Body of pancreas (tissue), 4 donors: ENCODE measurements at regions not wholly inside any gene's neighbourhood (a gene's known extent, or its start where the extent isn't known, plus 50 kb on each side); places are given as distances from the start of the nearest gene placed in this dataset.

Experiments used
- ATAC-seq: fragments of 150-250 bp; one replicate; pipeline ENCODE4 v1.9.1; 2016
- DNase-seq, 4 donors: peaks; one replicate each; pipeline ENCODE4 v3.0.0-alpha.2; 2019
- H3K27ac ChIP-seq, 4 donors: fragments of 200-600 bp; sonication (generic); 1 replicate in 3 of 4; 2 replicates in 1 of 4; pipeline versions ENCODE4 v1.5.1 to v1.6.1; 2016 to 2019; ENCODE audit warnings: mild to moderate bottlenecking in 1 of 4, mixed read lengths in 1 of 4, moderate library complexity in 1 of 4
- H3K27me3 ChIP-seq, 2 donors: fragments of 200-600 bp; sonication (generic); one replicate each; pipeline ENCODE4 v1.6.0; 2016; ENCODE audit warnings: mild to moderate bottlenecking in 1 of 2
- H3K36me3 ChIP-seq, 2 donors: fragments of 200-600 bp; sonication (generic); replicated peaks in 1 of 2; 2 replicates each; pipeline ENCODE4 v1.5.1; 2016; ENCODE audit warnings: low read depth in 2 of 2; ENCODE audit not compliant: insufficient read depth in 1 of 2
- H3K4me1 ChIP-seq: fragments of 200-600 bp; sonication (generic); one replicate; pipeline ENCODE4 v1.6.0; 2016
- H3K4me3 ChIP-seq, 2 donors: fragments of 200-600 bp; sonication (generic); 1 replicate in 1 of 2; 2 replicates in 1 of 2; pipeline ENCODE4 v1.5.1; 2016 to 2019
- H3K9me3 ChIP-seq, 3 donors: fragments of 200-600 bp; sonication (generic); 1 replicate in 2 of 3; 2 replicates in 1 of 3; pipeline ENCODE4 v1.5.1; 2016
- POLR2A ChIP-seq, 3 donors: fragments of 450-650 bp; IDR thresholded peaks; one replicate each; pipeline ENCODE4 v1.6.1; 2016; ENCODE audit warnings: antibody characterized with exemption in 3 of 3, mild to moderate bottlenecking in 2 of 3
- WGBS, 2 donors: methylation state at CpG; one replicate each; pipeline ENCODE4 v1.1.5; 2017; 5-methylcytosine and 5-hydroxymethylcytosine counted together
- intact Hi-C: fragments of 100-400 bp; cut with DNase I; formaldehyde crosslinking; loops from one replicate; pipeline ENCODE4 v1.15.1; 2023
- TF ChIP-seq, protein P1 (sequence below), 7 experiments: fragments of 450-650 bp in 4 of 7; fragments of 200-600 bp in 3 of 7; sonication (generic) in 3 of 7; IDR thresholded peaks; one replicate each; pipeline ENCODE4 v1.5.1; 2016 to 2019; ENCODE audit warnings: antibody characterized with exemption in 7 of 7

DNA sequence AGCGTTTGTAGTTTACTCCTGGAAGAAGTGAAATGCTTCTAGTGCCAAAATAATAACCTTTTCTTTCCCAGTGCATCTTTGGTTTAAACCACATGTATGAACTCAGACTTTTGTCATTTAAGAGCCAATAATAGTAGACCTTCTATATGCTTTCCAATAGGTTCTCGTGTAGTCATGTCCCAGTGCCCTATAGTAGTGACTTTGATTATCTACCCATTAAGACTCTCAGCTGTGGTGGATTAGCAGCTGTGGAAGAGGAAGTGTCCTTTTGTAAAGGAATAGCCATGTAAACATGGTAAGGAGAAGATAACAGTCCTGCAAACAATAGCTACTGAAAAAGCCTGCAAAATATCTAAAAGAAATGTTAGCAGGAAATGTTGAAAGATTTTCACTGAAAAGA lies 765.3 kb downstream of the MTRR start:
- DNase-seq = no peak
- Histone ChIP-seq H3K27me3 (no peaks in the 10 kb centered on the region), H3K4me3 (no peak overlapping the region), H3K4me1 (no peaks in the 10 kb centered on the region), H3K9me3 (no peaks in the 10 kb centered on the region), H3K36me3 (no peaks in the 10 kb centered on the region), H3K27ac (no peak overlapping the region)
- TF ChIP-seq POLR2A (IDR thresholded peaks at IDR 0.05) = no peak
- TF ChIP-seq, protein P1, sequence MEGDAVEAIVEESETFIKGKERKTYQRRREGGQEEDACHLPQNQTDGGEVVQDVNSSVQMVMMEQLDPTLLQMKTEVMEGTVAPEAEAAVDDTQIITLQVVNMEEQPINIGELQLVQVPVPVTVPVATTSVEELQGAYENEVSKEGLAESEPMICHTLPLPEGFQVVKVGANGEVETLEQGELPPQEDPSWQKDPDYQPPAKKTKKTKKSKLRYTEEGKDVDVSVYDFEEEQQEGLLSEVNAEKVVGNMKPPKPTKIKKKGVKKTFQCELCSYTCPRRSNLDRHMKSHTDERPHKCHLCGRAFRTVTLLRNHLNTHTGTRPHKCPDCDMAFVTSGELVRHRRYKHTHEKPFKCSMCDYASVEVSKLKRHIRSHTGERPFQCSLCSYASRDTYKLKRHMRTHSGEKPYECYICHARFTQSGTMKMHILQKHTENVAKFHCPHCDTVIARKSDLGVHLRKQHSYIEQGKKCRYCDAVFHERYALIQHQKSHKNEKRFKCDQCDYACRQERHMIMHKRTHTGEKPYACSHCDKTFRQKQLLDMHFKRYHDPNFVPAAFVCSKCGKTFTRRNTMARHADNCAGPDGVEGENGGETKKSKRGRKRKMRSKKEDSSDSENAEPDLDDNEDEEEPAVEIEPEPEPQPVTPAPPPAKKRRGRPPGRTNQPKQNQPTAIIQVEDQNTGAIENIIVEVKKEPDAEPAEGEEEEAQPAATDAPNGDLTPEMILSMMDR (IDR thresholded peaks at IDR 0.05) = no peak
- ATAC-seq = no peak
- intact Hi-C loops = no loop called here
- WGBS, 2 donors = 26 to 41% methylated on average over 2 of the region's 2 CpGs

DNA sequence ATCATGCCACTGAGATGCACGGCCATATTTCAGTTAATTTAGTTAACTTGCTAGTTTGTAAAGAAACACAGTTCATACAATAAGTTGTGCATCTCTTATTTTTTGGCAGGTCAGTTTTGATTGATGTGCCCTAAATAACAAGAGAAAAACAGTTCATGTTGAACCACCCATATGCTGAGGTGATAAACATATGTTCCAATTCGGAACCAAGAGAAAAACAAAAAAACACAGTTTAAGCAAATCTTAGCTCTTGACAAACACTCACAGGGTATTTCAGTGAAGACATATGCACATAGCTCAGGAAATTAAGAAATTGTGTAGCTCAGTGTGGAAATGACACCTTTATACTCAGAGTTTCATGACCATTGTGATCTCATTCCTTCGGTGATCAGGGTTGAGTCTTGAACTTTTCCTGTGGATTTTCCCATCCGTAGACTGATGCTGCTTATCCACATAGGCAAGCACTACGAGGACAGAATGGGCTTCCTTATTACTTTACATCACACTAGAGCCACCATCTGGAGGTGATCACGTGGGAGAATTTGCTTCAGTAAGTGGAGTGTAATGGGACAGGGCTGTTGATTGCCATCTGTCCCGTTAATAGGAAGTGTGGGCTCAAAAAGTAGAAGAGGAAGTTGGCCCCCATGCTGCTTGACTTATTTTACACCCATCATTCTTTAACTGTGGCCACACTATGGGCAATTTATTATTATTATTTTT lies 773.0 kb downstream of the MTRR start:
- no peak for DNase-seq
- H3K4me1 ChIP-seq = peaks cover 9% of the 10 kb centered on the region
- no peak overlapping the region for H3K4me3 ChIP-seq
- ATAC-seq = no peak
- TF ChIP-seq POLR2A (IDR thresholded peaks at IDR 0.05) = no peak
- TF ChIP-seq, protein P1 (IDR thresholded peaks at IDR 0.05) = no peak
- no peak overlapping the region for H3K27ac ChIP-seq
- H3K36me3 ChIP-seq = no peaks in the 10 kb centered on the region
- intact Hi-C loops = no loop called here
- H3K9me3 ChIP-seq = no peaks in the 10 kb centered on the region
- WGBS, 2 donors = 80 to 91% methylated on average over 7 of the region's 7 CpGs
- no peaks in the 10 kb centered on the region for H3K27me3 ChIP-seq

DNA sequence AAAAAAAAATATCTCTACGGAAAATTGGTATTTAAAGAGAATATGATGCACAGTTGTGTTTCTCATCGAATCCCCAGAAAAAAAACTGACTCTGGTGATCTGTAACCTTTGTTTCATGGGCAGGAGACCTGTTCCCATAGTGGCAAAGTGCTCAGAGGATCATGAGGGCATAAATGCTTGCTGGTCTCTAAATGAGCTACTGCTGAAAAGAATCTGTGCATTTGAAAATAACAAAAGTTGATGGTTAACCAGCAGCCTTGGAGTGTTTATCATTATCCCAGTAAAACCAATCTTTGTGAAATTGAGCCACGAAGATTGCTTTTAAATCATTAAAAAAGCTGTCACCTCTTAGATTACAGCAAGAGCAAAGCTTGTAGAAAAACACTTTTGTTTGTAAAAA lies 775.4 kb downstream of the MTRR start:
- Histone ChIP-seq H3K36me3 (no peaks in the 10 kb centered on the region), H3K27me3 (no peaks in the 10 kb centered on the region), H3K4me1 (peaks cover 9% of the 10 kb centered on the region), H3K9me3 (no peaks in the 10 kb centered on the region), H3K4me3 (no peak overlapping the region), H3K27ac (no peak overlapping the region)
- DNase-seq = no peak
- WGBS, 2 donors = 23 to 32% methylated on average over 3 of the region's 3 CpGs
- TF ChIP-seq POLR2A (IDR thresholded peaks at IDR 0.05) = no peak
- TF ChIP-seq, protein P1 (IDR thresholded peaks at IDR 0.05) = no peak
- no peak for ATAC-seq
- intact Hi-C loops = no loop called here

DNA sequence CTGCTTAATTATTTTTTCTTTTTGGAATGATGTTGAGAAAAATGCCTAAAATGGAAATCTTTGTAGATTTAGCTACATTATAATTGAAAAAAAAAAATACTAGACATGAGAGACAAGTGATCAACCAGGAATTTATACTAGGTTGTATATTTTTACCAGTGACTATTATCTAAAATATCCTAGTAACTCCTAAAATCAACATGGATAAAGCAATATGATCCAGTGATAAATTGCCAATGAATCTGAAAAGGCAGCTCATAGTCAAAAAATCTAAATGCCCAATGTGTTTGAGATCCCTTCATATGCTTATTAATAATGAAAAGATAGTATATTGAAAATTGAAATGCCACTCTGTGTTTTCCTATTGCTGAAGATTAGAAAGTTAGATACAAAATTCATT lies 778.2 kb downstream of the MTRR start:
- Histone ChIP-seq H3K4me3 (no peak overlapping the region), H3K4me1 (peaks cover 9% of the 10 kb centered on the region), H3K27ac (no peak overlapping the region), H3K9me3 (no peaks in the 10 kb centered on the region), H3K36me3 (no peaks in the 10 kb centered on the region), H3K27me3 (no peaks in the 10 kb centered on the region)
- no peak for ATAC-seq
- no peak for DNase-seq
- TF ChIP-seq, protein P1 (IDR thresholded peaks at IDR 0.05) = no peak
- no peak for TF ChIP-seq POLR2A (IDR thresholded peaks at IDR 0.05)
- intact Hi-C loops = no loop called here

DNA sequence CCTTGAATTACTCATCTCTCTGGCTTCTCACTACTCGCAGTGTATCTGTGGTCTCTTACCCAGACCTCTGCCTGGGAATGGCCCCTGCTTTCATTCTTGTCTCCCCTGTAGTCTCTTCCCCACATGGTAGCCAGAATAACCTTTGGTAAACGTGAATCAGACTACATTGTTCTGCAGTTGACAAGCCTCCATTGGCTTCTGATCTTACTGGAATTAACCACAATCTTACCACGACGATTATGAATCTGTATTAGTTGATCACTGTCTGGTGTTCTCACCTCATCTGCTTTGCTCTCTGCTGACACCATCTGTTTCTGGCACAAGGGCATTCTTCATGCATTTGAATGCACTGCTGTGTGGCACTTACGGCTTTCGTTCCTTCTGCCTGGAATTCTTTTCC lies 781.2 kb downstream of the MTRR start:
- DNase-seq (no peak), ATAC-seq (no peak)
- TF ChIP-seq POLR2A (IDR thresholded peaks at IDR 0.05) = no peak
- TF ChIP-seq, protein P1 (IDR thresholded peaks at IDR 0.05) = no peak
- H3K4me3 ChIP-seq = no peak overlapping the region
- no peak overlapping the region for H3K27ac ChIP-seq
- H3K36me3 ChIP-seq = no peaks in the 10 kb centered on the region
- H3K9me3 ChIP-seq = no peaks in the 10 kb centered on the region
- no peaks in the 10 kb centered on the region for H3K4me1 ChIP-seq
- WGBS, 2 donors = 74 to 81% methylated on average over 6 of the region's 6 CpGs
- intact Hi-C loops = no loop called here
- H3K27me3 ChIP-seq = no peaks in the 10 kb centered on the region
